Breast epithelium (tissue), 3 donors: ENCODE measurements at regions not wholly inside any gene's neighbourhood (a gene's known extent, or its start where the extent isn't known, plus 50 kb on each side); places are given as distances from the start of the nearest gene placed in this dataset.

ENCODE experiments used
- POLR2A ChIP-seq: fragments of 450-650 bp; IDR thresholded peaks from one replicate; pipeline ENCODE4 v1.6.1; 2016; ENCODE audit warnings: antibody characterized with exemption, mild to moderate bottlenecking, moderate library complexity
- POLR2AphosphoS5 ChIP-seq, 3 donors: sonication (generic); formaldehyde crosslinking; IDR thresholded peaks; one replicate each; pipeline ENCODE4 v1.6.1; 2017; ENCODE audit warnings: antibody characterized with exemption in 3 of 3
- TF ChIP-seq, protein P1 (sequence below), 3 donors: fragments of 450-650 bp; IDR thresholded peaks; one replicate each; pipeline ENCODE4 v1.5.1; 2016 to 2017; ENCODE audit warnings: antibody characterized with exemption in 3 of 3, mild to moderate bottlenecking in 3 of 3, moderate library complexity in 3 of 3

DNA sequence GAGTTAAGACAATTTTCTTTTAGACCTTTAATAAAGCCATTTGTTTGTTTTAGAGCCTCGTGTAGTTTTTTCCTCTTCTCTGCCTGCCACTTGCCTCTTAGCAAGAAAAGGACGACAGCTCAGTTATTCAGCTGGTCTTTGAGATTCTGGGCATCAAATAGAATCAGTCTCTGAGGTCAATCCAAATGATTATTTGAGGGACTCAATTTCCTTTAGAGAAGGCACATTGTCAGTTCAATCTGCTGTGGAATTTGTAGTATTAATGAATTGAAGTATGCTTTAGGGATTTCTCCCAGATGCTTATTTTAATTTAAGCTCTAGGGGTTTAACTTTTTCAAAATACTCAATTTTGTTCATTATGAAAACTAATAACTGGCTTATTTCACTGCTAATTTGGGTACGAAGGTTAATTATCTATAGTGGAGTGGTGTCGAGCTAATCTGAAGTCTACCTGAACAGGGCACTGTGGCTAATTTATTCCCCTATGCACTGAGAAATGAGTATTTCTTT is 841.2 kb upstream of the AUTS2 start:
- TF ChIP-seq, protein P1, sequence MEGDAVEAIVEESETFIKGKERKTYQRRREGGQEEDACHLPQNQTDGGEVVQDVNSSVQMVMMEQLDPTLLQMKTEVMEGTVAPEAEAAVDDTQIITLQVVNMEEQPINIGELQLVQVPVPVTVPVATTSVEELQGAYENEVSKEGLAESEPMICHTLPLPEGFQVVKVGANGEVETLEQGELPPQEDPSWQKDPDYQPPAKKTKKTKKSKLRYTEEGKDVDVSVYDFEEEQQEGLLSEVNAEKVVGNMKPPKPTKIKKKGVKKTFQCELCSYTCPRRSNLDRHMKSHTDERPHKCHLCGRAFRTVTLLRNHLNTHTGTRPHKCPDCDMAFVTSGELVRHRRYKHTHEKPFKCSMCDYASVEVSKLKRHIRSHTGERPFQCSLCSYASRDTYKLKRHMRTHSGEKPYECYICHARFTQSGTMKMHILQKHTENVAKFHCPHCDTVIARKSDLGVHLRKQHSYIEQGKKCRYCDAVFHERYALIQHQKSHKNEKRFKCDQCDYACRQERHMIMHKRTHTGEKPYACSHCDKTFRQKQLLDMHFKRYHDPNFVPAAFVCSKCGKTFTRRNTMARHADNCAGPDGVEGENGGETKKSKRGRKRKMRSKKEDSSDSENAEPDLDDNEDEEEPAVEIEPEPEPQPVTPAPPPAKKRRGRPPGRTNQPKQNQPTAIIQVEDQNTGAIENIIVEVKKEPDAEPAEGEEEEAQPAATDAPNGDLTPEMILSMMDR (IDR thresholded peaks at IDR 0.05), result no peak
- TF ChIP-seq POLR2AphosphoS5 (IDR thresholded peaks at IDR 0.05), result no peak
- TF ChIP-seq POLR2A, result no peak
